HG02759 (cell line): ENCODE measurements at regions not wholly inside any gene's neighbourhood (a gene's known extent, or its start where the extent isn't known, plus 50 kb on each side); places are given as distances from the start of the nearest gene placed in this dataset.
"Not testable (repeated sequence)": the region's sequence is repeated elsewhere in the genome, so short reads cannot be mapped to it uniquely, and the experiment has no call there.

ENCODE experiments used
- ATAC-seq: cut with Tn5 transposase; IDR thresholded peaks from one replicate; pipeline ENCODE4 v1.9.1; 2021; ENCODE audit warnings: mild to moderate bottlenecking, moderate library complexity; ENCODE audit not compliant: unreplicated experiment

GRCh38 chr17:14581186-14581830, 280.4 kb downstream of the HS3ST3B1 start:
- no peak for ATAC-seq

GRCh38 chr17:14580499-14580898, 279.6 kb downstream of the HS3ST3B1 start:
- ATAC-seq = no peak

GRCh38 chr17:14579716-14580115, 278.8 kb downstream of the HS3ST3B1 start:
- ATAC-seq = no peak

- no peak for ATAC-seq
Measured at GRCh38 chr17:14575471-14575953, 274.6 kb downstream of the HS3ST3B1 start.

GRCh38 chr17:14560325-14560724, 259.4 kb downstream of the HS3ST3B1 start:
- not testable (repeated sequence) for ATAC-seq

GRCh38 chr17:14559264-14560119, 258.6 kb downstream of the HS3ST3B1 start:
- ATAC-seq = no peak

GRCh38 chr17:14557480-14557879, 256.6 kb downstream of the HS3ST3B1 start:
- ATAC-seq = no peak

GRCh38 chr17:14553847-14554246, 253.0 kb downstream of the HS3ST3B1 start:
- ATAC-seq = no peak

- ATAC-seq = no peak
Measured at GRCh38 chr17:14552306-14552705, 251.4 kb downstream of the HS3ST3B1 start.

- no peak for ATAC-seq
Measured at GRCh38 chr17:14547556-14547955, 246.7 kb downstream of the HS3ST3B1 start.

GRCh38 chr17:14547016-14547415, 246.1 kb downstream of the HS3ST3B1 start:
- no peak for ATAC-seq

- no peak for ATAC-seq
Measured at GRCh38 chr17:14545156-14545906, 244.4 kb downstream of the HS3ST3B1 start.

- no peak for ATAC-seq
Measured at GRCh38 chr17:14541714-14542113, 240.8 kb downstream of the HS3ST3B1 start.

- ATAC-seq = no peak
Measured at GRCh38 chr17:14539801-14540200, 238.9 kb downstream of the HS3ST3B1 start.

GRCh38 chr17:14532242-14532641, 231.4 kb downstream of the HS3ST3B1 start:
- not testable (repeated sequence) for ATAC-seq

GRCh38 chr17:14525551-14526455, 224.9 kb downstream of the HS3ST3B1 start:
- no peak for ATAC-seq

- ATAC-seq = no peak
Measured at GRCh38 chr17:14522795-14523387, 222.0 kb downstream of the HS3ST3B1 start.

- not testable (repeated sequence) for ATAC-seq
Measured at GRCh38 chr17:14518919-14519318, 218.0 kb downstream of the HS3ST3B1 start.

- no peak for ATAC-seq
Measured at GRCh38 chr17:14514973-14515372, 214.1 kb downstream of the HS3ST3B1 start.

- no peak for ATAC-seq
Measured at GRCh38 chr17:14513835-14514234, 213.0 kb downstream of the HS3ST3B1 start.
